ENCODE measurements at regions not wholly inside any gene's neighbourhood (a gene's known extent, or its start where the extent isn't known, plus 50 kb on each side); places are given as distances from the start of the nearest gene placed in this dataset.
"Not testable (repeated sequence)": the region's sequence is repeated elsewhere in the genome, so short reads cannot be mapped to it uniquely, and the experiment has no call there.

DNA sequence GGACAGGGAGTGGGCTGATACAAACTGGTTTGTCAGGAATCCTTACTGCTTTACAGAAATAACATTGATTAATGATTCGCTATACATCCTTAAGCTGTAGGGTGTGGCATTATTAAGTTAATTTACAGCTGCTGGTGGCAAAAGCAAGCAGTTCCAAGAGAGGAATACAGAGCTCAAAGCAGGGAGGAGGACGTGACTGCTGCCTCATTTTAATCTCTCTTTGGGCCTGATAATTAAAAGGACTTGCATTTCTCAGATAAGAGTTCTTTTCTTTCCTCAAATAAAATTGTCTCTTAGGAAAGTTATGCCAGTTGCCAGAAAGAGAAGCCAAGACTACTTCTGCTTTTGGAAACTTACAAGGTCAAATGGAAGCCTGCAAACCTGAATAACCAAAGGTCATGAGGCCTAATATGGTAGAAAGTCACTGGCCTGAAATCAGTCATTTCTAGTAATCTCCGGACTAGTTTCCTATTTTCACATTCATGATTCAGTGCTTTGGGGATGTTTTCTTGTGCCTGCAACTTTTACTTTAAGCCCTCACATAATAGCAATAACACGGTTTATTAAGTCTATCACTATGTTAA lies 426.2 kb upstream of the SPATA31A3 start:
- not testable (repeated sequence) for DNase-seq

DNA sequence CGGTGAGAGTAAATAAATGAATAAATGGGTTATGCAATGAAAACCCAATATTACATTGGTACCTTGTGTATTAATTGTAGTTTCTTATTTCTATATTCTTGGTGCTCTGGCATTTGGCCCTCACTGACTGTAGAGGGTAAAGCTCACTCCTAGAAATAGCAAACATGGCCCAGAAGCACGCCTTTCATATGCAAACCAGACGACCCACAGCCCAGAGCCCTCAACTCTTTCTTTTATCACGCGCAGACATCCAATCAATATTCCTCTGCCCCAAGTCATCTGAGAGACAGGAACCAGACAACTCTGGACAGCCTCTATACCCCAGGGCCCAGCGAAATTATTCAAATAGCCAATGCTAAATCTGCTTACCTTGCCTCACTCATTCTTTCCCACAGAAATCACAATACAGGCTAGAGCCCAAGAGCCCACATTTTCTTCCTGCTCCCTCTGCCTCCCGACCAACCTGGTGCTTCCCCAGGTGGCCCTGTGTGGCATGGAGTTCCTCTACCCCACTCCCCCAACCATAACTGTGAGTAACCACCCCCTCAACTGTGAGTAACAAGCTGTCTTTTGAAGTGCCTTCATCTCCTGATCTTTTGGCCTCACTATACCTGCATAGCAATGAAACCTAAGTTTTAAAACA lies 425.1 kb upstream of the SPATA31A3 start:
- DNase-seq = not testable (repeated sequence)

DNA sequence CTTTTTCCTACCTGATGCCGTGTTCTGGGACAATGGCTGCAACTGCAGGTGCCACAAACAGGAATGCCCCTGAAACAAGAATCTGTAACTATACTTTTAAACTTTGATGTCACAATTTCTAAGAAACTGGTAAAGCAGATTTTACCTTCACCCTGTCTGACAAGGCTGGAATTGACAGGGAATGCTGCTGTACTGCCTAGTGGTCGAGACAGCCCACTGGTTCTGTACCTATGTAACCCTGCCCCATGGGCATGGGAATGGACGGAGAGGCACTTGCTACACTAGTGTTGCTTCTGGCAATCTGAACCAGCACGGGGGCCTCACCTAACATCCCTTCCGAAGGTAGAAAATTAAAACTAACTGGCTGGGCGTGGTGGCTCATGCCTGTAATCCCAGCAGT lies 424.3 kb upstream of the SPATA31A3 start:
- DNase-seq = not testable (repeated sequence)

DNA sequence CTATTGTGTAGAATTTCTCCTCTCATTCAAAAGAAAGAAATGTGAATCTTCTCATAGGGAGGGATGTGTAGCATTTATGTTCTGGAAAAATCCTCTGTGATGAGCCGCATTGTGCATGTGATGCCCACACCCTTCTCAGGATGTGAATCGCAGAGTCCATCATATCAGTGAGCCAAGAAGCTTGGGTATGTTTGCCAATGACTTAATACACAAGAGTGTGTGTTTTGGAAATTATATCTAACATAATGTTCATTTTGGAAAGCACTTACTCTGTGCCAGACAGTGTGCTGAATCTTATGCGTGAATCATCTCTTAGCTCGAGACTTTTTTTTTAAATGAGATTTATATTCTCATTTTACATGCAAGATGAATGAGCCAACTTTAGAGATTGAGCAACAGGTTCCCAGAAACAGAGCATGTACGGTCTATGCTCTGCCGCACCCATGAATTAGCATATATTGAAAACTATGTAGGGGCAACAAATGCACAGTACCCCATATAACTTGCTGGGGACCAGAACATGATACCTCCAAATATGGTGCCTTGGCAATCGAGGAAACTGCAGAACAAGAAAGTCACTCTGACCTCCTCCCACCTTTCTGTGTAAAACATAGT lies 418.4 kb upstream of the SPATA31A3 start:
- not testable (repeated sequence) for DNase-seq

DNA sequence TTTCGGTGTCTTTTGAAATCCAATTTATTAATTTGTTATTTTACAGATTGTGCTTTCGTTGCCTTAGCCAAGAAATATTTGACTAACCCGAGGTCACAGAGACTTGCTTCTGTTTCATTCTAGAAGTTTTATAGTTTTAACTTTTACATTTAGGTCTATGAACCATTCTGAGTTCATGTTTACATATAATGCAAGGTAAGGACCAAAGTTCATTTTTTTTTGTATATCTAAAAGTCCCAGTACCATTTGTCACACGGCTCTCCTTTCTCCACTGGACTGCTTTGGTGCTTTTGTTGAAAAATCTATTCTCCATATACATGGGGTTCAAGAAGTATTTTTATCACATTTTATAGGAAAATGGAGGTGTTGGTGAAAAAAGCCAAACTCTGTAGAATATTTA lies 411.4 kb upstream of the SPATA31A3 start:
- DNase-seq = not testable (repeated sequence)

DNA sequence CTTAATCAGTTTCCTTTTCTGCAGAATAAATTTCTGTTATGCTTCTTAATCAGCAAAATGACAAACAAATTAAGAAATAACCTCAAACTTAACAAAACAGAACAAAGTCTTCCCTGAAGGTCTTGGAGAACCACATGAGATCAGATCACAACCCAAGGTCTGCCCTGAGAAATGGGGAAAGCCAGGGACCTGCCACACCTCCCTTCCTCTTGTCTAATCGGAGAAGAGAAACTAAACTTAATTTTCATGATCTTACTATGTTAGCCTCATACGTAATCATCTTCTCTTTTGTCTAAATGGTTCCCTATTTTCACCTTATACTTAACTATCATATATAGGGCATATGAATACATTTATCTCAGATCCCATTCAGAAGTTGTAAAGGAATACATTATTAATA lies 405.4 kb upstream of the SPATA31A3 start:
- DNase-seq = not testable (repeated sequence)

DNA sequence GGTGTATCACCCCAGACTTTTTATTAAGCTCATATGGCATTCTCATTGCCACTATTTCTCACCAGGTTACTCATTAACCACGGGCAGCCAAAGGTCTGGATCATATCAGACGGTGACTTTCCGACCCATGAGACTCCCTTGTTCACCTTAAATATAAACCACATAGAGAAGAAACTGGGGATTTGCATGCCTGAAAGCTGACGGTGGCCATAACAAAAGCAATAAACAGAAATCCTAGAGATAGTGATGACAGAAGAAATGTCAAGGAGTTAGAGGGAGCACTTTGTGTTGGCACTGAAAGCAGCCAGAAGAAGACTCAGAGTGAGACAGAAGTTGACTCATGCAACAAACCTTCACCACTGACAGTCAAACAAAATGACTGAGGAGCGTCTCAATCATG lies 402.4 kb upstream of the SPATA31A3 start:
- DNase-seq = not testable (repeated sequence)

DNA sequence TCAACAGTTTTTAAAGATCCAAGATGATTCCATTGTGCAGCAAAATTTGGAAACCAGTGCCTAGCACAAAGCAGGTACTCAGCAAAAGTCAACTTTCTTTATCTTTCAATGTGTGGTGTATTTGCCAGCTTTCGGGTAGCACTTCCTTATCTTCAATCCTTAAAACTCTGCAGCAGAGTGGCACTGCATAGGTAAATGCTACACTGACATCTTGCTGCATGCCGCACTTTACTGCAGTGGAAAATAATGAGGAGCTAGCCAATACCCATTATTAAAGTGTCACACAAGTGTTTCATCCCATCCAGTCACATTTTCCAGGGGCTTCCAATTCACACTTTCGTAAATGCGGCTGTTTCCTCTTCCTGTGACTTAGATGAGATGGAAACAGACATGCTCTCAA lies 401.7 kb upstream of the SPATA31A3 start:
- DNase-seq = not testable (repeated sequence)

DNA sequence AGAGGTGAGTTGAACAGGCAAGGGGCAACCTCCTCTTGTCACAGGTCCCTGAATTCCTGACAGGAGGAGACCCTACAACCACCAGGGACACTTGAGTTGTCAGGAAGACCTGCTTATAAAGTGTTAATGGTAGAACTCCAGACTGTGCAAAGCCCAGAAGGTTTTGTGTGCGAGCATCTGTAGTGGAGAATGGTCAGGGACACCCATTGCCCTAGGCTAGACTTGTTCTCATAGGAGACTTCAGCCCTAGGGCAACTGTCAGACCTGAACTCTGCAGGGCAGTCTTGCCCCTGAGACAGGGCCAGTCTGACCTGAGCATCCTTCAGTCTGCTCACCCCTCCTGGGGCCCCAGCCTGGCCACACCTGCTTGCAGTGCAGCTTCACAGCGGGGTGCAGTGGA lies 377.3 kb upstream of the SPATA31A3 start:
- DNase-seq = not testable (repeated sequence)

DNA sequence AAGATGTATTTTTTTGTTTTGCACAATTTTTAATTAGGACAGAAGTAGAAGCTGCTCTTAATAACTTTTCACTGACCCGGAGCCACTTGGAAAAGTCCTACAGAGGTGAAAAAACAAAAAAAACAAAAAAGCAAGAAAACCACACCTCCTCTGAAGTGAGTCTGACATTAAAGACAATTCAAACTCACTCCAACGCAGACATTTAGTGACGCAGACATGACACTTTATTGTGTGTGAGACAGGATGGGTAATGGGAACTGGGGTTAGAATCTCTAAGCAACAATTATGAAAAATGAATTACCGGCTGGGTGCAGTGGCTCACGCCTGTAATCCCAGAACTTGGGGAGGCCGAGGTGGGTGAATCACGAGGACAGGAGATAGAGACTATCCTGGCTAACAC lies 370.0 kb upstream of the SPATA31A3 start:
- not testable (repeated sequence) for DNase-seq

DNA sequence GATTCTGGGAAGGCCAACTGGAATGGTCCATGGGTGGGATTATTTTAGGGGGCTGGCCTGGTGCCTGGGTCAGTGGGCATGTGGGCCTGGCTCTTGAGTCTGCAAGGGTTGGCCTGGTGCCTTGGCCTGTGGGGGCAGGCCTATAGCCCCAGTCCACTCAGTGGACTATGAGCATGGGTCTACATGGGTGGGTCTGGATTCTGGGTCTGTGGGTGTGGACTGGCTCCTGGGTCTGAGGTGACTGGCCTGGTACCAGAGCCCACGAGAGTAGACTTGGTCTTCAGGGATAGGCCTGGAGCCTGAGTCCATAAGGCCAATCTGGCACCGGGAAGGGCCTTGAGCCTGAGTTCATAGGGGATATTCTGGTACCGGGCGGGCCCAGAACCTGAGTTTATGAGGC lies 361.6 kb upstream of the SPATA31A3 start:
- not testable (repeated sequence) for DNase-seq

DNA sequence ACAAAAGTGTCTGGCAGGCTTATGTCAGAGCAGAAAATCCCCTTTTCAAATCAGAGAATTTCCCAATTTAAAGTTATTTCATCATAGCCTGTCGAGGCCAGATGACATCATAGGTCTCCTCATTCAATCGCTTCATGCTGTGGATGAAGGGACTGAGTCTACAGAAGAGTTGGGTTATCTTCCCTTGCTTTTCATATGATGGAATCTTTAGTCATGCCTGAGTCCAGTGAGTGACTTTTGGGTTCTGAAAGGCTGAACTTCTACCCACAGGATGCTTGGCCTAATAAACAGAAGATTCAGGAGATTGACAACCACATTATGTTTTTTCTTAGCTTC lies 357.0 kb upstream of the SPATA31A3 start:
- DNase-seq = not testable (repeated sequence)

DNA sequence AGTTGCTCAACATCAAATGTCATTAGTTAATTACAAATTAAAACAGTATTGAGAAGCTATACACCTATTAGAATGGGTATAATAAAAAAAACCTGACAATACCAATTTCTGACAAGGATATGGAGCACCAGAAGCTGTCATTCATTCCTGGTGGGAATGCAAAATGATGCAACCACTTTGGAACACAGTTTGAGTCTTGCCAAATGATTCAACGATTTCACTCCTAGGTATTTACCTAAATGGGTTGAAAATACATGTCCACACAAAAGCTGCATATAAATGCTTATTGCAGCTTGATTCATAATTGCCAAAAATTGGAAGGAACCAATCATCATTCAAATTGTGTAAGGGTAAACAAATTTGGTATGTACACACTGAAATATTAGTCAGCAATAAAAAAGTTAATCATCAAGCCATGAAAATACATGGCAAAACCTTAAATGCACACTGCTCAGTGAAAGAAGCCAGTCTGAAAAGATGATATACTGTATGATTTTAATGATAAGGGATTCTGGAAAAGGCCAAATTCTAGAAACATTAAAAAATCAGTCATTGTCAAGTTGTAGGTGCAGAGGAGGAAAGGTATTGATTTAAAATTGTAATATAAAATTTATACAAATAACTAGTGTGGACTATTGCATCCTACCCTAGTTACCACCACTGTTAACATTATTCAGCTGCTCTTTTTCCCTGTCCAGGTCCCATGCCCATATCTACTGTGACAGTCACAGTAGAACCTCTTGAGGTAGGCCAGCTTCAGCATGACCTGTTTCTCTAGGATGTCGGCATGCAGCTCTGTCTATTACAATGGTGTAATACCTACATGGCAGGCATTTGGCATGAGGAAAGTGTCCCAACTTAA lies 356.4 kb upstream of the SPATA31A3 start:
- DNase-seq = not testable (repeated sequence)

DNA sequence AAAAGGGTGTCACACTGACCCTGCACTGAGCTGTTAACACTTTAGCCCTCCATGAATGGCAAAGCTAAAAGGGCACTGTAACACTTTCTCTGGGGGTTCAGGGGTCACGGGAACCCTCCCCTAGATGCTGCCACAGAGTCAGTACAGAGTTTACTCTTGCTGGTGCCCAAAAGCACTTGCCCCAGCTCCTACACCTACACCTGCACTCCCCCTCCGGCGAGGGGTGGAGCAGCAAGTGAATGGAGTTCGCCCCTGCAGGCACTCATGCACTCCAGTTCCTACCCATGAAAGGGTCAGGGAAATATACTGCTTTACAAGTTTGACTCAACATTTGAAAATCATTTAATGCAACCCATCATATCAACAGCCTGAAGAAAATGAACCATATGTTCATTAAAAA lies 355.7 kb upstream of the SPATA31A3 start:
- DNase-seq = not testable (repeated sequence)

DNA sequence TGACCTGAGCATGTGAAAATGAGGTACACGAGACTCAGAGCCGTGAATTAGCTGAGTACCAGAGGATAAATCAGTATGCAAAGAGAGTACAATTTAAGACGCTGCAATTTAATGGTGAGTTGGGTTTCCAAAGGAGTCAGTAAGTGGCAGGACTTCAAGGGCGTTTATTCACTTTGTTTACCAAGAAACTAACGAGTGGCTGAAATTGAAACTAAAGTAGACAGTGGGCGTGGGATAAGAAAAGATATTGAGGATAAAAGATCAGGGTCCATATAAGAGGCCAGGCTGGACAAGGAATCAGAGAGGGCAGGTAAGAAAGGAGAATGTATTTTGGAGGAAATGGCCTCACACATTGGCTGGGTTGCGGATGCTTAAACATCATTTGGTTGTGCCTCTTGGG lies 346.9 kb upstream of the SPATA31A3 start:
- DNase-seq = not testable (repeated sequence)

DNA sequence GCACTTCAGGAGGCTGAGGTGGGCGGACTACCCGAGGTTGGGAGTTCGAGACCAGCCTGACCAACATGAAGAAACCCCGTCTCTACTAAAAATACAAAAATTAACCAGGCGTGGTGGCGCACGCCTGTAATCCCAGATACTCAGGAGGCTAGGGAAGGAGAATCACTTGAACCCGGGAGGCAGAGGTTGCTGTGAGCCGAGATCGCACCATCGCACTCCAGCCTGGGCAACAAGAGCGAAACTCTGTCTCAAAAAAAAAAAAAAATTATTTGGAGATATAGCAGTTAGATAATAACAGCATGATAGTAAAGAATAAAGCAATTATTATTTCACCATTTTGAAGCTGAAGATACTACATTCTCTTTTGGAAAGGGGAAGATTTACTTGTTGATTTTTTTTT lies 345.9 kb upstream of the SPATA31A3 start:
- DNase-seq = not testable (repeated sequence)

DNA sequence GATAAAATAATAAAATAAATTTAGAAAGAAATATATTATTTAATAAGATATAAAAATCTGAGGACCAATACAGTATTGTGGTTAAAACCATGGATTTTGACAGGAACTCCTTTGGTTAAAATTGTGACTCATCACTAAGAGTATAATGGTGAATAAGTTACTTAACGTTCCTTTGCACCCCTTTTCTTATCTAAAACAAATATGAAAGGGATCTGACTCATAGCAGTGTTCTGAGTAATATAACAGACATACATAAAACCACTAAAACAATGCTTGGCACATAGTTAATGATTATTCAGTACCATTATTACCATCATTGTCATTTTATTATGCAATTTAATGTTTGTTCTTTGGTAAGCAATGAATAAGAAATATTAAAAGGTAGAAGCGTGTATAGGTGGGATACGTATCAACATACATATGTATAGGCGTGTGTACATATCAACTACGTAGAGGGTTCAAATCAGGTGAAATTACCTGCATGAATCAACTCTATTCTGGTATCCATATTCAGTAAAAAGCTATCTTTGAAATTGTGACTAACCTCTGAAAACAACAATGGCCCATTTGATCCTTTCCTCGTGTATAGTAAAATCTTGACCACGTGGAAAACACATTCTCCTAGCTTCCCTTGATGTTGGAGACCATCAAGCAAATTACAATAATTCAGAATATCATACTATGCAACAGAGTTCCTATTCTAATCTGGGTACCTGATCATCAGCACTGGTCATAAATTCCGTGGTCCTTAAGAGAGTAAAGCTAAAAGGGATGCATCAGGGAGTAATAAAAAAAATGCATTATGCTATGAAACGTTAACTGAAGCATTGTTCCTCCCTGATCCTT lies 342.6 kb upstream of the SPATA31A3 start:
- DNase-seq = not testable (repeated sequence)

DNA sequence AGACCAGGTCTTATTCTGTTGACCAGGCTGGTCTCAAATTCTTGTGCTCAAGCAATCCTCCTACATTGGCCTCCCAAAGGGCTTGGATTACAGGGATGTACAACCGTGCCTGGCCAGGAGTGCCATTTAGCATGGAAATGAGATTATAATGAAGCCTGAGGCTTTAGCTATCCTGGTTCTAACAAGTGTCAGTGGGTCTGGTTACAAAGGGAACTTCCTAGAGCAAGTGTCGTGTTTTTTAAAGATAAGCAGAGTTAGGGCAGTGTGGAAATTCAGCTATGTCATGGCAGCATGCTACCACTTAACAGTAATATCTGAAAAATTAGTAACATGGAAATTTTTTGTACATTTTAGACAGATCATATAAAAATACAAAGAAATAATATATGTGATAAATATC lies 339.3 kb upstream of the SPATA31A3 start:
- not testable (repeated sequence) for DNase-seq

DNA sequence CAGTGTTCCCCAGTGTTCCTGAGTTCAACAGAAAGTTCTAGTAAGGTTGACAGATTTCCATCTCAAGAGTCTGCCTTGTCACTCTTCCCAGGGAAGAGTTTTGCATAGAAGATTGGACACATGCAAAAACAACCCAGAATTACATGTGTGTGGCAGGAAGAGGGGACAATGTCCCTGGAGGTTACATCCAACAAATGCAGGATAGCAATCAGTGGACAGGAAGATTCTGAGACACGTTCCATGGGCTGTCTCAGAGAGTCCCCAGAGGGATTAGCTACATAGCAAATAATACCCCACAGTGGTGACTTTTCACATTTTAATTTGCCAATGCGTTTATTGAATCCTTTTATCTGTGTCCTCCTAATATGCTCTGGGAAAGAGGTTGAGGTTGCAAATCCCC lies 321.1 kb upstream of the SPATA31A3 start:
- not testable (repeated sequence) for DNase-seq

DNA sequence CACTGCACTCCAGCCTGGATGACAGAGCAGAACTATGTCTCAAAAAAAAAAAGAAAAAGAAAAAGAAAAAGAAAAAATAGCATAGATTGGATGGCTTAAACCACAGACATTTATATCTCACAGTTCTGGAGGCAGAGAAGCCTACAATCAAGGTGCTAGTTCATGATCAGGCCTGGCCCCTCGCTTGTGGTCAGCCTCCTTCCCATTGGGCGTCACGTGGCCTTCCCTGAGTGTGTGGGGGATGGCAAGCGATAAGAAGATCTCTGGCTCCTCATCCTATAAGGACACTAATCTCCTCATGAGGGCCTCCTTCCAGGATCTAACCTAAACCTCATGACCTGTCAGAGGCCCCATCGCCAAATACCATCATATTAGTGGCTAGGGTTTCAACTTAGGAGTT lies 320.2 kb upstream of the SPATA31A3 start:
- DNase-seq = not testable (repeated sequence)

DNA sequence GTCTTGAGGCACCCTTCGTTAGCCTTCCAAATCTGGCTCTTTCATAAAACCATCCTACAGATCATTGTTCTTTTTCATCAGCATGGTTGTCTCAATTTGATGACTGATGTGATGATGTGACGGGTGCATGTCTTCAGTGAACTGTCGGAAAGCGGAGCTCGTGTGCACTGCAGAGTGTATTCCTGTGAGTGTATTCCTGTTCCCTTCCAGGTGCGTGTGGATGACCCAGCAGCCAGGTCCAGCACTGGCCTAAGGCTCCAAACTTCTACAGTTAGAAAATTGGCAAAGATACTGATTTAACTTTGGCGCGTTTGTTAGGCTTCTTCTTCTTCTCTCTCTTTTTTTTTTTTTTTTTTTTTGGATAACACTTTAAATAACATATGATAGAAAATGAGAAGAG lies 314.8 kb upstream of the SPATA31A3 start:
- not testable (repeated sequence) for DNase-seq

DNA sequence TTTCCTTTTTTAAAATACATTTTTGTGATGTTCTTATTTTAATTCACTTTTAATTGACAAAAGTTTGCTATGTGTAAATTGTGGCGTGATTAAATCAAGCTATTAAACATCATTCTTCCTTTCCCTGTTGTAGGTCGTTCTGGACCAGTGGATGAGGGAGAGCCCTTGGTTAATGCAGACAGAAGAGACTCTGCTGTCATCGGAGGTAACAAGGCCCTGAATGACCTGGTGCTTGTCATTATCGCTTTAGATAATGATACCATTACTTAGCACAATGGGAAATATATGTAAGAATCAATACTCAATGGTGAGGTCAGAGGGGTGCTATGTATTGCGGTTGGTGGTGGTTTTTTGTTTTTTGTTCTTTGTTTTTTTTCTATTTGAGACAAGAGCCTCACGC lies 296.4 kb upstream of the SPATA31A3 start:
- DNase-seq = not testable (repeated sequence)
